OCI-LY7 (cell line): ENCODE measurements at regions not wholly inside any gene's neighbourhood (a gene's known extent, or its start where the extent isn't known, plus 50 kb on each side); places are given as distances from the start of the nearest gene placed in this dataset.

ENCODE experiments used
- CTCF ChIP-seq: fragments of 200-600 bp; sonication (generic); conservative IDR thresholded peaks from 2 replicates; pipeline ENCODE4 v1.5.1; 2014; ENCODE audit warnings: mild to moderate bottlenecking, antibody characterized with exemption, low read length, moderate library complexity, mixed read lengths
- EZH2phosphoT487 ChIP-seq: fragments of 200-600 bp; sonication (generic); IDR thresholded peaks from 2 replicates; pipeline ENCODE4 v1.6.1; 2018; ENCODE audit warnings: low read depth, borderline replicate concordance, mild to moderate bottlenecking, mixed run types, antibody characterized with exemption, low read length, moderate library complexity, mixed read lengths

- TF ChIP-seq CTCF: no peak
- no peak for TF ChIP-seq EZH2phosphoT487
Measured at GRCh38 chr20:6979621-6980020, 212.1 kb downstream of the BMP2 start.
